Body of pancreas (tissue), 4 donors: ENCODE measurements at regions not wholly inside any gene's neighbourhood (a gene's known extent, or its start where the extent isn't known, plus 50 kb on each side); places are given as distances from the start of the nearest gene placed in this dataset.

Experiments used
- ATAC-seq: fragments of 150-250 bp; one replicate; pipeline ENCODE4 v1.9.1; 2016
- DNase-seq, 4 donors: peaks; one replicate each; pipeline ENCODE4 v3.0.0-alpha.2; 2019
- H3K27ac ChIP-seq, 4 donors: fragments of 200-600 bp; sonication (generic); 1 replicate in 3 of 4; 2 replicates in 1 of 4; pipeline versions ENCODE4 v1.5.1 to v1.6.1; 2016 to 2019; ENCODE audit warnings: mild to moderate bottlenecking in 1 of 4, mixed read lengths in 1 of 4, moderate library complexity in 1 of 4
- H3K27me3 ChIP-seq, 2 donors: fragments of 200-600 bp; sonication (generic); one replicate each; pipeline ENCODE4 v1.6.0; 2016; ENCODE audit warnings: mild to moderate bottlenecking in 1 of 2
- H3K36me3 ChIP-seq, 2 donors: fragments of 200-600 bp; sonication (generic); replicated peaks in 1 of 2; 2 replicates each; pipeline ENCODE4 v1.5.1; 2016; ENCODE audit warnings: low read depth in 2 of 2; ENCODE audit not compliant: insufficient read depth in 1 of 2
- H3K4me1 ChIP-seq: fragments of 200-600 bp; sonication (generic); one replicate; pipeline ENCODE4 v1.6.0; 2016
- H3K4me3 ChIP-seq, 2 donors: fragments of 200-600 bp; sonication (generic); 1 replicate in 1 of 2; 2 replicates in 1 of 2; pipeline ENCODE4 v1.5.1; 2016 to 2019
- H3K9me3 ChIP-seq, 3 donors: fragments of 200-600 bp; sonication (generic); 1 replicate in 2 of 3; 2 replicates in 1 of 3; pipeline ENCODE4 v1.5.1; 2016
- POLR2A ChIP-seq, 3 donors: fragments of 450-650 bp; IDR thresholded peaks; one replicate each; pipeline ENCODE4 v1.6.1; 2016; ENCODE audit warnings: antibody characterized with exemption in 3 of 3, mild to moderate bottlenecking in 2 of 3
- WGBS, 2 donors: methylation state at CpG; one replicate each; pipeline ENCODE4 v1.1.5; 2017; 5-methylcytosine and 5-hydroxymethylcytosine counted together
- intact Hi-C: fragments of 100-400 bp; cut with DNase I; formaldehyde crosslinking; loops from one replicate; pipeline ENCODE4 v1.15.1; 2023
- TF ChIP-seq, protein P1 (sequence below), 7 experiments: fragments of 450-650 bp in 4 of 7; fragments of 200-600 bp in 3 of 7; sonication (generic) in 3 of 7; IDR thresholded peaks; one replicate each; pipeline ENCODE4 v1.5.1; 2016 to 2019; ENCODE audit warnings: antibody characterized with exemption in 7 of 7

DNA sequence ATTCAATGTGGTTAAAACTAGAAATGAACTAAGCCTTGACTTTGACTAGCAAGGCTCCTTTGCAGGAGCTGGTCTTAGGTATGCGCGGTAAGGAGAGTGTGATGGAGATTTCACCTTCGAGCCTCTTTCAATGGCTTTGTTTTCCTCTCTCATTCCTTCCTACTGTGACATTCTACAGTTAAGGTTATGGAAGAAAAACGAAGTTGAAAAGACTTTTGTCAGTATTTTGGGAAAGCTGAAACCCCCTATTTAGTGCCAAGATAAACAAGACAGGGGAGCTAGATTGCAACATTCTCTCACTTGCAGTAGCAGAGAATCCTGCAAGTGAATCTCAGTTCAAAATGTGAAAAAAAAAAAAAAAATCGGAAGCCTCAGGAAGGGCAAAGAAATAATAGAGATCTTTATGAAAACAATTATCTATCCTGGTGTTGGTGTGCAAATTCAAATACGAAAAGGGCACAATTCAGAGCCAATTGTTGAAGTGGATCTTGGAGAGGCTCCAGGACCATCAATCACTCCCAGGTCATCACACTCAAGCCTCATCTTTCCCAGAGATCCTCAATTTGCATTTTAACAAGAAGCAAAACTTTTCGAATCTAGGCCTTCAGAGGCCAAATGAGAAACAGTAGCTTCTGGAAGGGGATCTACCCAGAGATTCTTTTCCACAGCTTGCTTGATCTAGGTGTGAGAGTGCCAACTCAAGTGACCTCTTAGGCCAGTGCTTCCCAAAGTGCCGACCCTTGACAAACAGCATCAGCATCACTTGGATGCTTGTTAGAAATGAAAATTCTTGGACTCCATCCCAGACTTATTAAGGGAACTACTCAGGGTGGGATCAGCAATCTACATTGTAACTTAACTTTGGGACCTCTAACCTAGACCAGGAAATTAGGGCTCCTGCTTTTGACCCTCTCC lies 163.8 kb downstream of the INHBA start:
- no peaks in the 10 kb centered on the region for H3K9me3 ChIP-seq
- no peaks in the 10 kb centered on the region for H3K27me3 ChIP-seq
- no peak overlapping the region for H3K27ac ChIP-seq
- no peaks in the 10 kb centered on the region for H3K36me3 ChIP-seq
- ATAC-seq (no peak), DNase-seq (no peak)
- WGBS, 2 donors, result 31 to 43% methylated on average over 8 of the region's 8 CpGs
- intact Hi-C loops, result no loop called here
- TF ChIP-seq, protein P1, sequence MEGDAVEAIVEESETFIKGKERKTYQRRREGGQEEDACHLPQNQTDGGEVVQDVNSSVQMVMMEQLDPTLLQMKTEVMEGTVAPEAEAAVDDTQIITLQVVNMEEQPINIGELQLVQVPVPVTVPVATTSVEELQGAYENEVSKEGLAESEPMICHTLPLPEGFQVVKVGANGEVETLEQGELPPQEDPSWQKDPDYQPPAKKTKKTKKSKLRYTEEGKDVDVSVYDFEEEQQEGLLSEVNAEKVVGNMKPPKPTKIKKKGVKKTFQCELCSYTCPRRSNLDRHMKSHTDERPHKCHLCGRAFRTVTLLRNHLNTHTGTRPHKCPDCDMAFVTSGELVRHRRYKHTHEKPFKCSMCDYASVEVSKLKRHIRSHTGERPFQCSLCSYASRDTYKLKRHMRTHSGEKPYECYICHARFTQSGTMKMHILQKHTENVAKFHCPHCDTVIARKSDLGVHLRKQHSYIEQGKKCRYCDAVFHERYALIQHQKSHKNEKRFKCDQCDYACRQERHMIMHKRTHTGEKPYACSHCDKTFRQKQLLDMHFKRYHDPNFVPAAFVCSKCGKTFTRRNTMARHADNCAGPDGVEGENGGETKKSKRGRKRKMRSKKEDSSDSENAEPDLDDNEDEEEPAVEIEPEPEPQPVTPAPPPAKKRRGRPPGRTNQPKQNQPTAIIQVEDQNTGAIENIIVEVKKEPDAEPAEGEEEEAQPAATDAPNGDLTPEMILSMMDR (IDR thresholded peaks at IDR 0.05), result no peak
- no peak for TF ChIP-seq POLR2A (IDR thresholded peaks at IDR 0.05)
- no peaks in the 10 kb centered on the region for H3K4me1 ChIP-seq
- H3K4me3 ChIP-seq, result no peak overlapping the region

DNA sequence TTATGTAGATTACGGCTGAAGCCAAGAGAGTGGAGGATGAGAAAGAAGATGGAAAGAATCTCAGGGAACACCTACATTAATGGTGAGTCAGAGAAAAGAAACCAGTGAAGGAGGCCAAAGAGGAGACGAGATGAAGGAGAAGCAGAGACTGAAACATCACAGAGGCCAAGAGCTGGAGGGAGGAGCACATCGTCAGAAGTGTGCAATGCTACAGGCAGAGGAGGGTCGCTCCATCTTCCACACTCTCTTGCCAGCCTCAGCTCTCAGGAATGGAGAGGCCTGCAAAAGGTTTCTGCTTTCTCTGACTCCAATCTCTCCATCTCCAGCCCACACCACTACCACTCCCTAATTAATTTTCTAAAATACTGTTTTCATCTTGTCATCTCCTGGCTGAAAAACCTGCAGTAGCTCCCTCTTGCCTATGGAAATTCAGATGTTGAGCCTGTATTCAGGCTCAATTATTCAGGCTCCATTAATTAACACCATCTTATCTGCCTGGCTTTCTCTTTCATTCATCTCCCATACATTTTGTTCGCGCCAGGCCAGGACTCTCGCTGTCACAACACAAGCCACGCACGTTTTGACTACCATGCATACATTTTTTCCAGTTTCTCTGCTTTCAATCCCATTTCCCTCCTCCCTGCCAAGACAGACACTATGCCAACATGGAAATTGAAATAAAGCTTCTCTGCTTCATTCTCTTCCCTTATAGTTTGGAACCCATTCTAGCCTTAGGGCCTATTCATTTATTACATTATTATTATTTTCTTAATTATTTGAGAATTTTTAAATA lies 165.8 kb downstream of the INHBA start:
- TF ChIP-seq POLR2A (IDR thresholded peaks at IDR 0.05), result no peak
- TF ChIP-seq, protein P1 (IDR thresholded peaks at IDR 0.05), result no peak
- no peaks in the 10 kb centered on the region for H3K36me3 ChIP-seq
- intact Hi-C loops, result no loop called here
- ATAC-seq (no peak), DNase-seq (no peak)
- WGBS, 2 donors, result 71 to 72% methylated on average over 9 of the region's 9 CpGs
- H3K27me3 ChIP-seq, result no peaks in the 10 kb centered on the region
- no peak overlapping the region for H3K27ac ChIP-seq
- H3K4me3 ChIP-seq, result no peak overlapping the region
- no peaks in the 10 kb centered on the region for H3K9me3 ChIP-seq
- H3K4me1 ChIP-seq, result no peaks in the 10 kb centered on the region

DNA sequence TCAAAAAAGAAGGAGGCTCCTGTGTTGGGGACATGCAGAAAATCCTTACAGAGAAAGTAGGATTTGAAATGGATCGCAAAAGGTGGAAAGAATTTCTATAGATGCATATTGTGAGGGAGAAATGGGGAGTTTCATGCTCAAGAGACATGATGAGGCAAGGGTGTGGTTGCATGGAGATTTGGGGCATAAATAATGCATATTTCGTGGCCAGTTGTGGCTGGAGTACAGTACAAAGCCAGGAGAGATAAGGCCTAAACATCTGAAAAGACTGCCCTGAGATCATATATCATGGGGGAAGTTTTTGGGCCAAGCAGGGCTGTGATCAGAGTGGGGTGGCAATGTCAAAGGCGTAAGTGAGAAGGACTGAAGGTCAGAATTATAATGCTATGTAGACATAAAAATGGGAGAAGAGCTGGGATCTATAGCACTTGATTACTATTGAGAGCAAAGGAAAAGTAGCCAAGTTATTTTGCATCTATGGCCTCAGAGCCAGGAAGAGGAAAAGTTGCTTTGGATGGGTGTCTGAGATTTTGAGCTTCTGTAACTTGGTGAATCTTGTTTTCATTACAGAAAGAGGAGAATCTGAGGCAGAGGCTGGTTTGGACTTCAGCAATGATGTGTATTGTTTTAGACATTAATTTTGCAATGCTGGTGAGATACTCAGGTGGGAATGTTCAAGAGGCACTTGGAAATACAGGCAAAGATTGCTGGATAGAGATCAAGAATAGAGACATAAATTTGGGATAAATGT lies 166.6 kb downstream of the INHBA start:
- 66 to 74% methylated on average over 3 of the region's 3 CpGs for WGBS, 2 donors
- Histone ChIP-seq H3K27me3 (no peaks in the 10 kb centered on the region), H3K27ac (no peak overlapping the region), H3K9me3 (no peaks in the 10 kb centered on the region), H3K36me3 (no peaks in the 10 kb centered on the region), H3K4me3 (no peak overlapping the region), H3K4me1 (no peaks in the 10 kb centered on the region)
- intact Hi-C loops, result no loop called here
- no peak for DNase-seq
- no peak for ATAC-seq
- TF ChIP-seq, protein P1 (IDR thresholded peaks at IDR 0.05), result no peak
- TF ChIP-seq POLR2A (IDR thresholded peaks at IDR 0.05), result no peak

DNA sequence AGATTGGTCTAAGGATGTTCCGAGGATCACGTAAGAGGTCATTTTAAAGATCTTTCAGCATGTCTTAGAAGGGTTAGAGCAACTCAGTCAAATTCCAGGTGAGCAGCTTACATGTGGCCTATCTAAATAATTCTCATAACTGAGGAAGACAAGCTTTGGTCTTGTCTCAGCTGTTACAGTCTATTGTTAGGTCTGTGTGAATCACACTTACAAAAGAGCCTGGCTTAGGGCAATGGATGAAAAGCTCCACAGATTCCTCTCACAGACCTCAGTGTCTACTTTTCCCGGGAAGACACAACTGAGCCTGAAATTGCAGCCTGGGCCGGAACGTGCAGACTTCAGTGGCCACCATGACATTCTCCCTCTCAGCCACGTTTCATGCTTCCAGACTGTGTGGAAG lies 173.1 kb downstream of the INHBA start:
- ATAC-seq (no peak), DNase-seq (no peak)
- no peaks in the 10 kb centered on the region for H3K9me3 ChIP-seq
- H3K4me1 ChIP-seq, result no peaks in the 10 kb centered on the region
- H3K27ac ChIP-seq, result no peak overlapping the region
- H3K36me3 ChIP-seq, result no peaks in the 10 kb centered on the region
- H3K4me3 ChIP-seq, result no peak overlapping the region
- 60 to 67% methylated on average over 6 of the region's 6 CpGs for WGBS, 2 donors
- TF ChIP-seq POLR2A (IDR thresholded peaks at IDR 0.05), result no peak
- TF ChIP-seq, protein P1 (IDR thresholded peaks at IDR 0.05), result no peak
- intact Hi-C loops, result no loop called here
- H3K27me3 ChIP-seq, result no peaks in the 10 kb centered on the region
